GM23338 (cell line): ENCODE measurements at regions not wholly inside any gene's neighbourhood (a gene's known extent, or its start where the extent isn't known, plus 50 kb on each side); places are given as distances from the start of the nearest gene placed in this dataset.

Source experiments
- ATAC-seq: fragments of 200-7000 bp; cut with Tn5 transposase; 3 replicates; pipeline ENCODE4 v1.9.1; 2020
- DNase-seq: peaks from one replicate; pipeline ENCODE4 v3.0.0-alpha.2; 2015; ENCODE audit warnings: low spot score
- H2AFZ ChIP-seq: fragments of 200-600 bp; sonication (generic); 2 replicates; pipeline ENCODE4 v1.8.0; 2016; ENCODE audit warnings: antibody characterized with exemption, mild to moderate bottlenecking, moderate library complexity
- H3F3A ChIP-seq: fragments of 200-600 bp; sonication (generic); replicated peaks from 2 replicates; pipeline ENCODE4 v1.8.0; 2017; ENCODE audit warnings: antibody characterized with exemption, mixed run types, low read depth
- H3K27ac ChIP-seq: fragments of 200-600 bp; sonication (generic); 2 replicates; pipeline ENCODE4 v1.6.1; 2016; ENCODE audit warnings: low read depth
- H3K27me3 ChIP-seq: fragments of 200-600 bp; sonication (generic); 2 replicates; pipeline ENCODE4 v1.8.0; 2016; ENCODE audit warnings: mild to moderate bottlenecking, mixed run types, moderate library complexity; ENCODE audit not compliant: insufficient read depth
- H3K36me3 ChIP-seq: fragments of 200-600 bp; sonication (generic); 2 replicates; pipeline ENCODE4 v1.8.0; 2016; ENCODE audit warnings: mild to moderate bottlenecking; ENCODE audit not compliant: insufficient read depth
- H3K4me1 ChIP-seq: fragments of 200-600 bp; sonication (generic); 2 replicates; pipeline ENCODE4 v1.8.0; 2016; ENCODE audit warnings: mild to moderate bottlenecking, moderate library complexity; ENCODE audit not compliant: insufficient read depth
- H3K4me2 ChIP-seq: fragments of 200-600 bp; sonication (generic); 2 replicates; pipeline ENCODE4 v1.7.1; 2017; ENCODE audit warnings: mixed run types
- H3K4me3 ChIP-seq: fragments of 200-600 bp; sonication (generic); 2 replicates; pipeline ENCODE4 v1.6.1; 2016; ENCODE audit warnings: mixed run types
- H3K79me2 ChIP-seq: fragments of 200-600 bp; sonication (generic); replicated peaks from 2 replicates; pipeline ENCODE4 v1.8.0; 2017; ENCODE audit warnings: mild to moderate bottlenecking; ENCODE audit not compliant: insufficient read depth
- H3K9me2 ChIP-seq: fragments of 200-600 bp; sonication (generic); 2 replicates; pipeline ENCODE4 v1.8.0; 2017; ENCODE audit not compliant: insufficient read depth
- H4K20me1 ChIP-seq: fragments of 200-600 bp; sonication (generic); replicated peaks from 2 replicates; pipeline ENCODE4 v1.8.0; 2017; ENCODE audit warnings: mild to moderate bottlenecking; ENCODE audit not compliant: insufficient read depth
- H3K27ac Mint-ChIP-seq: 2 replicates; pipeline ENCODE4 v1.8.0; 2020; ENCODE audit warnings: inconsistent platforms, mild to moderate bottlenecking, moderate library complexity, mixed read lengths
- H3K27me3 Mint-ChIP-seq: 3 replicates; pipeline ENCODE4 v1.8.0; 2022; ENCODE audit warnings: low read depth, mild to moderate bottlenecking, moderate library complexity, mixed read lengths, inconsistent platforms; ENCODE audit not compliant: insufficient read depth, poor library complexity
- H3K36me3 Mint-ChIP-seq: 3 replicates; pipeline ENCODE4 v1.8.0; 2021; ENCODE audit warnings: low read depth, mild to moderate bottlenecking, inconsistent platforms, moderate library complexity, mixed read lengths
- H3K4me1 Mint-ChIP-seq: 3 replicates; pipeline ENCODE4 v1.8.0; 2020; ENCODE audit warnings: mild to moderate bottlenecking, inconsistent platforms, mixed read lengths
- H3K4me3 Mint-ChIP-seq: 3 replicates; pipeline ENCODE4 v1.8.0; 2021; ENCODE audit warnings: moderate library complexity, mild to moderate bottlenecking, inconsistent platforms, mixed read lengths
- H3K9me3 Mint-ChIP-seq: 3 replicates; pipeline ENCODE4 v1.8.0; 2020; ENCODE audit warnings: moderate library complexity, mild to moderate bottlenecking, inconsistent platforms, mixed read lengths
- CREB1 ChIP-seq: fragments of 250-450 bp; sonication (Bioruptor Pico); IDR thresholded peaks from 2 replicates; pipeline ENCODE4 v1.5.0; 2020; ENCODE audit warnings: low read depth, mild to moderate bottlenecking, moderate library complexity
- POLR2AphosphoS5 ChIP-seq: IDR thresholded peaks from 2 replicates; pipeline ENCODE4 v1.6.1; 2016; ENCODE audit warnings: antibody characterized with exemption, low read depth
- TF ChIP-seq, protein P1 (sequence below): IDR thresholded peaks from 2 replicates; pipeline ENCODE4 v1.6.1; 2016; ENCODE audit warnings: antibody characterized with exemption
- TF ChIP-seq, protein P2 (sequence below): fragments of 250-450 bp; sonication (Bioruptor Pico); IDR thresholded peaks from 2 replicates; pipeline ENCODE4 v1.5.0; 2020; ENCODE audit warnings: mild to moderate bottlenecking, moderate library complexity
- TF ChIP-seq, protein P3 (sequence below): IDR thresholded peaks from one replicate; pipeline ENCODE4 v1.6.1; 2018; ENCODE audit warnings: antibody characterized with exemption; ENCODE audit not compliant: unreplicated experiment

DNA sequence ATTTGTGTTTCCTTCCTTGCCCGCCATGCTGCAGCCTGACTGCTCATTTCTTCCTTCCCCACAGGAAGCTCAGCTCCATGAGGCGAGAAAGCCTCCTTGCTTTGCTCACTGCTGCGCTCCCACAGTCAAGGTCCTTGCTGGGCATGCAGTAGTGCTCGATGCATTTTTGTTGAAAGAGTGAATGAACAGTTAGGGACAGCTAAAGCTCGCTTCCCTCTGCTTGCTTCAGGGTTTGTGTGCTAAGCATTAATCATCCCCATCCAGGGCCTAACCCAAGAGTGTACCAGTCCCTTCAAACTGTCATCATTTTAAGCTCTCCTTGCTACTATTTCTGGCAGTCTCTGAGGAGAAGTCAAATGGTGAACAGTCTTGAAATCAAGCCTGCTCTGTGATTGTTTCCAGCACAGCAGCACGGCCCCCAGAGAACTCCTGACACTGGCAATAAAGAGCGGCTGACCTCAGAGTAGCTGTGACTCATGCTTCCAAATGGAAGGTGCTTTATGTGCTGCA is 171.7 kb upstream of the SOX11 start:
- Mint-ChIP-seq H3K27ac (no peak overlapping the region), H3K27me3 (no peaks in the 10 kb centered on the region), H3K4me1 (no peaks in the 10 kb centered on the region), H3K9me3 (peaks cover 25% of the 10 kb centered on the region), H3K4me3 (no peak overlapping the region), H3K36me3 (no peaks in the 10 kb centered on the region)
- Histone ChIP-seq H4K20me1 (no peaks in the 10 kb centered on the region), H3K4me2 (no peak overlapping the region), H3K4me3 (no peak overlapping the region), H3K9me2 (no peaks in the 10 kb centered on the region), H3K36me3 (no peaks in the 10 kb centered on the region), H2AFZ (peak overlapping the region; percentile 74; the same call in 1 of the 2 replicates), H3F3A (no peaks in the 10 kb centered on the region), H3K27ac (no peak overlapping the region), H3K4me1 (no peaks in the 10 kb centered on the region), H3K27me3 (no peaks in the 10 kb centered on the region), H3K79me2 (no peaks in the 10 kb centered on the region)
- TF ChIP-seq POLR2AphosphoS5 = no peak
- TF ChIP-seq, protein P1, sequence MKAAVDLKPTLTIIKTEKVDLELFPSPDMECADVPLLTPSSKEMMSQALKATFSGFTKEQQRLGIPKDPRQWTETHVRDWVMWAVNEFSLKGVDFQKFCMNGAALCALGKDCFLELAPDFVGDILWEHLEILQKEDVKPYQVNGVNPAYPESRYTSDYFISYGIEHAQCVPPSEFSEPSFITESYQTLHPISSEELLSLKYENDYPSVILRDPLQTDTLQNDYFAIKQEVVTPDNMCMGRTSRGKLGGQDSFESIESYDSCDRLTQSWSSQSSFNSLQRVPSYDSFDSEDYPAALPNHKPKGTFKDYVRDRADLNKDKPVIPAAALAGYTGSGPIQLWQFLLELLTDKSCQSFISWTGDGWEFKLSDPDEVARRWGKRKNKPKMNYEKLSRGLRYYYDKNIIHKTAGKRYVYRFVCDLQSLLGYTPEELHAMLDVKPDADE = no peak
- TF ChIP-seq CREB1 (CRISPR knock-in tag) = no peak
- TF ChIP-seq, protein P2, sequence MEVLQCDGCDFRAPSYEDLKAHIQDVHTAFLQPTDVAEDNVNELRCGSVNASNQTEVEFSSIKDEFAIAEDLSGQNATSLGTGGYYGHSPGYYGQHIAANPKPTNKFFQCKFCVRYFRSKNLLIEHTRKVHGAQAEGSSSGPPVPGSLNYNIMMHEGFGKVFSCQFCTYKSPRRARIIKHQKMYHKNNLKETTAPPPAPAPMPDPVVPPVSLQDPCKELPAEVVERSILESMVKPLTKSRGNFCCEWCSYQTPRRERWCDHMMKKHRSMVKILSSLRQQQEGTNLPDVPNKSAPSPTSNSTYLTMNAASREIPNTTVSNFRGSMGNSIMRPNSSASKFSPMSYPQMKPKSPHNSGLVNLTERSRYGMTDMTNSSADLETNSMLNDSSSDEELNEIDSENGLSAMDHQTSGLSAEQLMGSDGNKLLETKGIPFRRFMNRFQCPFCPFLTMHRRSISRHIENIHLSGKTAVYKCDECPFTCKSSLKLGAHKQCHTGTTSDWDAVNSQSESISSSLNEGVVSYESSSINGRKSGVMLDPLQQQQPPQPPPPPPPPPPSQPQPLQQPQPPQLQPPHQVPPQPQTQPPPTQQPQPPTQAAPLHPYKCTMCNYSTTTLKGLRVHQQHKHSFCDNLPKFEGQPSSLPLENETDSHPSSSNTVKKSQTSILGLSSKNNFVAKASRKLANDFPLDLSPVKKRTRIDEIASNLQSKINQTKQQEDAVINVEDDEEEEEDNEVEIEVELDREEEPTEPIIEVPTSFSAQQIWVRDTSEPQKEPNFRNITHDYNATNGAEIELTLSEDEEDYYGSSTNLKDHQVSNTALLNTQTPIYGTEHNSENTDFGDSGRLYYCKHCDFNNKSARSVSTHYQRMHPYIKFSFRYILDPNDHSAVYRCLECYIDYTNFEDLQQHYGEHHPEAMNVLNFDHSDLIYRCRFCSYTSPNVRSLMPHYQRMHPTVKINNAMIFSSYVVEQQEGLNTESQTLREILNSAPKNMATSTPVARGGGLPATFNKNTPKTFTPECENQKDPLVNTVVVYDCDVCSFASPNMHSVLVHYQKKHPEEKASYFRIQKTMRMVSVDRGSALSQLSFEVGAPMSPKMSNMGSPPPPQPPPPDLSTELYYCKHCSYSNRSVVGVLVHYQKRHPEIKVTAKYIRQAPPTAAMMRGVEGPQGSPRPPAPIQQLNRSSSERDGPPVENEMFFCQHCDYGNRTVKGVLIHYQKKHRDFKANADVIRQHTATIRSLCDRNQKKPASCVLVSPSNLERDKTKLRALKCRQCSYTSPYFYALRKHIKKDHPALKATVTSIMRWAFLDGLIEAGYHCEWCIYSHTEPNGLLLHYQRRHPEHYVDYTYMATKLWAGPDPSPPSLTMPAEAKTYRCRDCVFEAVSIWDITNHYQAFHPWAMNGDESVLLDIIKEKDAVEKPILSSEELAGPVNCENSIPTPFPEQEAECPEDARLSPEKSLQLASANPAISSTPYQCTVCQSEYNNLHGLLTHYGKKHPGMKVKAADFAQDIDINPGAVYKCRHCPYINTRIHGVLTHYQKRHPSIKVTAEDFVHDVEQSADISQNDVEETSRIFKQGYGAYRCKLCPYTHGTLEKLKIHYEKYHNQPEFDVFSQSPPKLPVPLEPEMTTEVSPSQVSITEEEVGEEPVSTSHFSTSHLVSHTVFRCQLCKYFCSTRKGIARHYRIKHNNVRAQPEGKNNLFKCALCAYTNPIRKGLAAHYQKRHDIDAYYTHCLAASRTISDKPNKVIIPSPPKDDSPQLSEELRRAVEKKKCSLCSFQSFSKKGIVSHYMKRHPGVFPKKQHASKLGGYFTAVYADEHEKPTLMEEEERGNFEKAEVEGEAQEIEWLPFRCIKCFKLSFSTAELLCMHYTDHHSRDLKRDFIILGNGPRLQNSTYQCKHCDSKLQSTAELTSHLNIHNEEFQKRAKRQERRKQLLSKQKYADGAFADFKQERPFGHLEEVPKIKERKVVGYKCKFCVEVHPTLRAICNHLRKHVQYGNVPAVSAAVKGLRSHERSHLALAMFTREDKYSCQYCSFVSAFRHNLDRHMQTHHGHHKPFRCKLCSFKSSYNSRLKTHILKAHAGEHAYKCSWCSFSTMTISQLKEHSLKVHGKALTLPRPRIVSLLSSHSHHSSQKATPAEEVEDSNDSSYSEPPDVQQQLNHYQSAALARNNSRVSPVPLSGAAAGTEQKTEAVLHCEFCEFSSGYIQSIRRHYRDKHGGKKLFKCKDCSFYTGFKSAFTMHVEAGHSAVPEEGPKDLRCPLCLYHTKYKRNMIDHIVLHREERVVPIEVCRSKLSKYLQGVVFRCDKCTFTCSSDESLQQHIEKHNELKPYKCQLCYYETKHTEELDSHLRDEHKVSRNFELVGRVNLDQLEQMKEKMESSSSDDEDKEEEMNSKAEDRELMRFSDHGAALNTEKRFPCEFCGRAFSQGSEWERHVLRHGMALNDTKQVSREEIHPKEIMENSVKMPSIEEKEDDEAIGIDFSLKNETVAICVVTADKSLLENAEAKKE = no peak
- TF ChIP-seq, protein P3, sequence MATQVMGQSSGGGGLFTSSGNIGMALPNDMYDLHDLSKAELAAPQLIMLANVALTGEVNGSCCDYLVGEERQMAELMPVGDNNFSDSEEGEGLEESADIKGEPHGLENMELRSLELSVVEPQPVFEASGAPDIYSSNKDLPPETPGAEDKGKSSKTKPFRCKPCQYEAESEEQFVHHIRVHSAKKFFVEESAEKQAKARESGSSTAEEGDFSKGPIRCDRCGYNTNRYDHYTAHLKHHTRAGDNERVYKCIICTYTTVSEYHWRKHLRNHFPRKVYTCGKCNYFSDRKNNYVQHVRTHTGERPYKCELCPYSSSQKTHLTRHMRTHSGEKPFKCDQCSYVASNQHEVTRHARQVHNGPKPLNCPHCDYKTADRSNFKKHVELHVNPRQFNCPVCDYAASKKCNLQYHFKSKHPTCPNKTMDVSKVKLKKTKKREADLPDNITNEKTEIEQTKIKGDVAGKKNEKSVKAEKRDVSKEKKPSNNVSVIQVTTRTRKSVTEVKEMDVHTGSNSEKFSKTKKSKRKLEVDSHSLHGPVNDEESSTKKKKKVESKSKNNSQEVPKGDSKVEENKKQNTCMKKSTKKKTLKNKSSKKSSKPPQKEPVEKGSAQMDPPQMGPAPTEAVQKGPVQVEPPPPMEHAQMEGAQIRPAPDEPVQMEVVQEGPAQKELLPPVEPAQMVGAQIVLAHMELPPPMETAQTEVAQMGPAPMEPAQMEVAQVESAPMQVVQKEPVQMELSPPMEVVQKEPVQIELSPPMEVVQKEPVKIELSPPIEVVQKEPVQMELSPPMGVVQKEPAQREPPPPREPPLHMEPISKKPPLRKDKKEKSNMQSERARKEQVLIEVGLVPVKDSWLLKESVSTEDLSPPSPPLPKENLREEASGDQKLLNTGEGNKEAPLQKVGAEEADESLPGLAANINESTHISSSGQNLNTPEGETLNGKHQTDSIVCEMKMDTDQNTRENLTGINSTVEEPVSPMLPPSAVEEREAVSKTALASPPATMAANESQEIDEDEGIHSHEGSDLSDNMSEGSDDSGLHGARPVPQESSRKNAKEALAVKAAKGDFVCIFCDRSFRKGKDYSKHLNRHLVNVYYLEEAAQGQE = no peak
- DNase-seq (no peak), ATAC-seq (no peak)
